Ishikawa (cell line): ENCODE measurements at regions not wholly inside any gene's neighbourhood (a gene's known extent, or its start where the extent isn't known, plus 50 kb on each side); places are given as distances from the start of the nearest gene placed in this dataset.

Experiments
- CEBPB ChIP-seq: IDR thresholded peaks from 2 replicates; pipeline ENCODE4 v1.6.1; 2012
- TAF1 ChIP-seq: IDR thresholded peaks from 2 replicates; pipeline ENCODE4 v1.6.1; 2012; ENCODE audit warnings: low read depth, mild to moderate bottlenecking

DNA sequence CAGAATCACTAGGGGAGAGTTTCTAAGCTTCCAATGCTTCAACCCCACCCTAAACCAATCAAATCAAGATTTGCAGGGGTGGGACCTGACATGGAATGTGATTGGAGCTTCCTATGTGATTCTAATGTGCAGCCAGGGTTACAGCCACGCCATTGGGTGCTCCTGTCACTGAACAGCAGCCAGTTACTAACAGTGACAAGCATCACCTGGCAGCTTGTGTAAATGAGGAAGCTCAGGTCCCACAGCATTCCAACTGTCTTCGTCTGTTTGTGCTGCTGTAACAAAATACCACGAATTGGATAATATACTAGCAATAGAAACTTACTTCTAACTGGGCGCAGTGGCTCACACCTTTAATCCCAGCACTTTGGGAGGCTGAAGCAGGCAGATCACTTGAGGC is 294.9 kb downstream of the SHQ1 start:
- TF ChIP-seq TAF1 (no peak), CEBPB (no peak)
